SK-N-SH treated with all-trans-retinoic acid at 6 μM for 48 hours (cell line): ENCODE measurements at regions not wholly inside any gene's neighbourhood (a gene's known extent, or its start where the extent isn't known, plus 50 kb on each side); places are given as distances from the start of the nearest gene placed in this dataset.

Source experiments
- ARNTL ChIP-seq: fragments of 450-650 bp; formaldehyde crosslinking; IDR thresholded peaks from 2 replicates; pipeline ENCODE4 v1.5.0; 2020; ENCODE audit warnings: low read depth, mild to moderate bottlenecking, moderate library complexity, borderline replicate concordance
- CSDC2 ChIP-seq: fragments of 250-450 bp; sonication (Bioruptor Pico); IDR thresholded peaks from 2 replicates; pipeline ENCODE4 v1.5.0; 2020; ENCODE audit warnings: mild to moderate bottlenecking, moderate library complexity
- PPARA ChIP-seq: fragments of 250-450 bp; sonication (Bioruptor Pico); IDR thresholded peaks from 2 replicates; pipeline ENCODE4 v1.5.0; 2020; ENCODE audit warnings: mild to moderate bottlenecking, borderline replicate concordance
- RARB ChIP-seq: fragments of 250-450 bp; sonication (Bioruptor Pico); IDR thresholded peaks from 2 replicates; pipeline ENCODE4 v1.8.0; 2021; ENCODE audit warnings: mild to moderate bottlenecking, moderate library complexity
- ZC3H10 ChIP-seq: fragments of 250-450 bp; sonication (Bioruptor Pico); IDR thresholded peaks from 2 replicates; pipeline ENCODE4 v1.5.1; 2021; ENCODE audit warnings: mild to moderate bottlenecking, moderate library complexity
- ZFP30 ChIP-seq: fragments of 450-650 bp; formaldehyde crosslinking; IDR thresholded peaks from 2 replicates; pipeline ENCODE4 v1.5.0; 2022; ENCODE audit warnings: mild to moderate bottlenecking, moderate library complexity
- TF ChIP-seq, protein P1 (sequence below): fragments of 250-450 bp; sonication (Bioruptor Pico); IDR thresholded peaks from 2 replicates; pipeline ENCODE4 v1.5.1; 2020; ENCODE audit warnings: low read depth, mild to moderate bottlenecking, moderate library complexity
- TF ChIP-seq, protein P2 (sequence below): fragments of 250-450 bp; sonication (Bioruptor Pico); IDR thresholded peaks from 2 replicates; pipeline ENCODE4 v1.8.0; 2020; ENCODE audit warnings: mild to moderate bottlenecking, moderate library complexity, borderline replicate concordance

DNA sequence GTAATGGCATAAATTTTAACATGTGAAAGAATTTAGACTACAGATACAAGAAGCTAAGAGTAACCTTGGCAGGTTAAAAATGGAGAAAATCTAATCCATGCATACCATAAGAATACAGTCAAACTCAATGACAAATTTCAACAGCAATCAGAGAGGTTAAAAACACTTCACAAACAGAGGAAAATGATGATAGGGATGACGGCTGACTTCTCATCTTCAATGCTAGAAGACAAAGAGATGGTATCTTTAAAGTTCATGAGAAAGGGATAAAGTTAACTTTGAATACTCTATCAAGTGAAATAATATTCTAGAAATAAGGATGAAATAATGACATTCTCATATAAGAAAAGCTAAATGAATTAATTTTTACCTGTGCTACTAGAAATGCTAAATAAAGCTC is 1130.2 kb upstream of the MIR17HG start:
- TF ChIP-seq RARB (no peak), CSDC2 (no peak), ZFP30 (no peak), ZC3H10 (CRISPR knock-in tag) (no peak), ARNTL (CRISPR knock-in tag) (no peak), PPARA (no peak)
- TF ChIP-seq, protein P1, sequence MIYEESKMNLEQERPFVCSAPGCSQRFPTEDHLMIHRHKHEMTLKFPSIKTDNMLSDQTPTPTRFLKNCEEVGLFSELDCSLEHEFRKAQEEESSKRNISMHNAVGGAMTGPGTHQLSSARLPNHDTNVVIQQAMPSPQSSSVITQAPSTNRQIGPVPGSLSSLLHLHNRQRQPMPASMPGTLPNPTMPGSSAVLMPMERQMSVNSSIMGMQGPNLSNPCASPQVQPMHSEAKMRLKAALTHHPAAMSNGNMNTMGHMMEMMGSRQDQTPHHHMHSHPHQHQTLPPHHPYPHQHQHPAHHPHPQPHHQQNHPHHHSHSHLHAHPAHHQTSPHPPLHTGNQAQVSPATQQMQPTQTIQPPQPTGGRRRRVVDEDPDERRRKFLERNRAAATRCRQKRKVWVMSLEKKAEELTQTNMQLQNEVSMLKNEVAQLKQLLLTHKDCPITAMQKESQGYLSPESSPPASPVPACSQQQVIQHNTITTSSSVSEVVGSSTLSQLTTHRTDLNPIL (CRISPR knock-in tag): no peak
- TF ChIP-seq, protein P2, sequence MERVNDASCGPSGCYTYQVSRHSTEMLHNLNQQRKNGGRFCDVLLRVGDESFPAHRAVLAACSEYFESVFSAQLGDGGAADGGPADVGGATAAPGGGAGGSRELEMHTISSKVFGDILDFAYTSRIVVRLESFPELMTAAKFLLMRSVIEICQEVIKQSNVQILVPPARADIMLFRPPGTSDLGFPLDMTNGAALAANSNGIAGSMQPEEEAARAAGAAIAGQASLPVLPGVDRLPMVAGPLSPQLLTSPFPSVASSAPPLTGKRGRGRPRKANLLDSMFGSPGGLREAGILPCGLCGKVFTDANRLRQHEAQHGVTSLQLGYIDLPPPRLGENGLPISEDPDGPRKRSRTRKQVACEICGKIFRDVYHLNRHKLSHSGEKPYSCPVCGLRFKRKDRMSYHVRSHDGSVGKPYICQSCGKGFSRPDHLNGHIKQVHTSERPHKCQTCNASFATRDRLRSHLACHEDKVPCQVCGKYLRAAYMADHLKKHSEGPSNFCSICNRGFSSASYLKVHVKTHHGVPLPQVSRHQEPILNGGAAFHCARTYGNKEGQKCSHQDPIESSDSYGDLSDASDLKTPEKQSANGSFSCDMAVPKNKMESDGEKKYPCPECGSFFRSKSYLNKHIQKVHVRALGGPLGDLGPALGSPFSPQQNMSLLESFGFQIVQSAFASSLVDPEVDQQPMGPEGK: no peak
